ENCODE measurements at regions not wholly inside any gene's neighbourhood (a gene's known extent, or its start where the extent isn't known, plus 50 kb on each side); places are given as distances from the start of the nearest gene placed in this dataset.

DNA sequence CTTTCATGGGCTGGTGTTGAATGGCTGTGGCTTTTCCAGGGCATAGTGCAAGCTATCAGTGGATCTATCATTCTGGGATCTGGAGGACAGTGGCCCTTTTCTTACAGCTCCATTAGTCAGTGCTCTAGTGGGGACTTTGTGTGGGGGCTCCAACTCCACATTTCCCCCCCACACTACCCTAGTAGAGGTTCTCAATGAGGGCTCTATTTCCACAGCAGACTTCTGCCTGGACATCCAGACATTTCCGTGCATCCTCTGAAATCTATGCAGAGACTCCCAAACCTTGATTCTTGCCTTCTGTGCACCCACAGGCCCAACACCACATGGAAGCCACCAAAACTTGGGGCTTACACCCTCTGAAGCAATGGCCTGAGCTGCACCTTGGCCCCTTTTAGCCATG, 208.3 kb upstream of the MKLN1 start:
- Histone ChIP-seq H4K20me1 (ENCODE audit: control insufficient read depth, extremely low read depth, insufficient read depth, low read length) (no peaks in the 10 kb centered on the region), H2AFZ (ENCODE audit: control insufficient read depth, low read length) (no peak overlapping the region), H3K9me3 (ENCODE audit: control insufficient read depth, low read depth, low read length) (no peaks in the 10 kb centered on the region), H3K27ac (ENCODE audit: control insufficient read depth, insufficient read depth, low read length) (no peak overlapping the region), H3K9ac (ENCODE audit: control insufficient read depth, extremely low read depth, insufficient read depth, low read length) (no peak overlapping the region), H3K27me3 (ENCODE audit: control insufficient read depth, extremely low read depth, insufficient read depth, low read length) (peaks cover 1% of the 10 kb centered on the region), H3K79me2 (ENCODE audit: control insufficient read depth, insufficient read depth, low read length) (no peaks in the 10 kb centered on the region), H3K4me2 (ENCODE audit: control insufficient read depth, extremely low read depth, insufficient read depth, low read depth, low read length) (no peak overlapping the region), H3K36me3 (ENCODE audit: control insufficient read depth in 2 of 2, extremely low read depth in 1 of 2, insufficient read depth in 2 of 2, low read length in 2 of 2) (no peaks in the 10 kb centered on the region), H3K4me1 (ENCODE audit: control insufficient read depth, extremely low read depth, insufficient read depth, low read length) (no peaks in the 10 kb centered on the region), H3K4me3 (ENCODE audit: control insufficient read depth in 2 of 3, extremely low read depth in 1 of 3, insufficient read depth in 2 of 3, low read depth in 1 of 3, low read length in 3 of 3) (no peak overlapping the region), H3K9me1 (ENCODE audit: control insufficient read depth, extremely low read depth, insufficient read depth, low read length) (no peaks in the 10 kb centered on the region)
- DNase-seq (ENCODE audit: low read depth, low spot score), result no peak
- TF ChIP-seq EZH2 (IDR thresholded peaks at IDR 0.05; ENCODE audit: low read length), result no peak
- TF ChIP-seq, protein P1, sequence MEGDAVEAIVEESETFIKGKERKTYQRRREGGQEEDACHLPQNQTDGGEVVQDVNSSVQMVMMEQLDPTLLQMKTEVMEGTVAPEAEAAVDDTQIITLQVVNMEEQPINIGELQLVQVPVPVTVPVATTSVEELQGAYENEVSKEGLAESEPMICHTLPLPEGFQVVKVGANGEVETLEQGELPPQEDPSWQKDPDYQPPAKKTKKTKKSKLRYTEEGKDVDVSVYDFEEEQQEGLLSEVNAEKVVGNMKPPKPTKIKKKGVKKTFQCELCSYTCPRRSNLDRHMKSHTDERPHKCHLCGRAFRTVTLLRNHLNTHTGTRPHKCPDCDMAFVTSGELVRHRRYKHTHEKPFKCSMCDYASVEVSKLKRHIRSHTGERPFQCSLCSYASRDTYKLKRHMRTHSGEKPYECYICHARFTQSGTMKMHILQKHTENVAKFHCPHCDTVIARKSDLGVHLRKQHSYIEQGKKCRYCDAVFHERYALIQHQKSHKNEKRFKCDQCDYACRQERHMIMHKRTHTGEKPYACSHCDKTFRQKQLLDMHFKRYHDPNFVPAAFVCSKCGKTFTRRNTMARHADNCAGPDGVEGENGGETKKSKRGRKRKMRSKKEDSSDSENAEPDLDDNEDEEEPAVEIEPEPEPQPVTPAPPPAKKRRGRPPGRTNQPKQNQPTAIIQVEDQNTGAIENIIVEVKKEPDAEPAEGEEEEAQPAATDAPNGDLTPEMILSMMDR (optimal IDR thresholded peaks at IDR 0.05 in 1 of 3, IDR thresholded peaks at IDR 0.05 in 1 of 3, conservative IDR thresholded peaks at IDR 0.05 in 1 of 3; ENCODE audit: extremely low read depth in 1 of 3, insufficient read depth in 2 of 3, low read length in 3 of 3), result no peak
- FAIRE-seq, result no peak
- dilution Hi-C loops (cut with MboI; ENCODE audit: extremely low pct_ligation_motif_present, low sequenced_read_pairs), result no loop called here

DNA sequence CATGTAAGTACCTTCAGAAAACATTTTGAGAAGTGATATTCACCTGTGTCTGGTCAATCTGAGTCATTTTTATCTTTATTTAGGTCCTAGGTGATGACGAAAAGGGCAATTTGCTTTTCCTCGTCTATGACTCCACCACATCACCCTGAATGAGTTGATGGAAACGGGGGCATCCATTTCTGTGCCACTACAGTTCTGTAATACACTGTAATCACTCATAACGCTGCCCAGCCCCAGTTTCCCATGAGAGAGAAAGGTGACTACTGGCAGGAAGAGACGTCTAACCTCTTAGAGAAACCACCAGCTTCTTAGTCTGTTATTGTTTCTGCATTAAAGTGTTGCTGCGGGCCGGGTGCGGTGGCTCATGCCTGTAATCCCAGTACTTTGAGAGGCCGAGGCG, 205.3 kb upstream of the MKLN1 start:
- H3K4me2 ChIP-seq (ENCODE audit: control insufficient read depth, extremely low read depth, insufficient read depth, low read depth, low read length), result no peak overlapping the region
- no peak overlapping the region for H3K4me3 ChIP-seq (ENCODE audit: control insufficient read depth in 2 of 3, extremely low read depth in 1 of 3, insufficient read depth in 2 of 3, low read depth in 1 of 3, low read length in 3 of 3)
- no peaks in the 10 kb centered on the region for H3K4me1 ChIP-seq (ENCODE audit: control insufficient read depth, extremely low read depth, insufficient read depth, low read length)
- H3K9me1 ChIP-seq (ENCODE audit: control insufficient read depth, extremely low read depth, insufficient read depth, low read length), result no peaks in the 10 kb centered on the region
- no peaks in the 10 kb centered on the region for H3K36me3 ChIP-seq (ENCODE audit: control insufficient read depth in 2 of 2, extremely low read depth in 1 of 2, insufficient read depth in 2 of 2, low read length in 2 of 2)
- FAIRE-seq, result no peak
- DNase-seq (ENCODE audit: low read depth, low spot score), result no peak
- H3K27me3 ChIP-seq (ENCODE audit: control insufficient read depth, extremely low read depth, insufficient read depth, low read length), result peaks cover 3% of the 10 kb centered on the region
- H4K20me1 ChIP-seq (ENCODE audit: control insufficient read depth, extremely low read depth, insufficient read depth, low read length), result no peaks in the 10 kb centered on the region
- H3K27ac ChIP-seq (ENCODE audit: control insufficient read depth, insufficient read depth, low read length), result no peak overlapping the region
- TF ChIP-seq, protein P1 (optimal IDR thresholded peaks at IDR 0.05 in 1 of 3, IDR thresholded peaks at IDR 0.05 in 1 of 3, conservative IDR thresholded peaks at IDR 0.05 in 1 of 3; ENCODE audit: extremely low read depth in 1 of 3, insufficient read depth in 2 of 3, low read length in 3 of 3), result no peak
- no peak for TF ChIP-seq EZH2 (IDR thresholded peaks at IDR 0.05; ENCODE audit: low read length)
- no peaks in the 10 kb centered on the region for H3K79me2 ChIP-seq (ENCODE audit: control insufficient read depth, insufficient read depth, low read length)
- no peaks in the 10 kb centered on the region for H3K9me3 ChIP-seq (ENCODE audit: control insufficient read depth, low read depth, low read length)
- H2AFZ ChIP-seq (ENCODE audit: control insufficient read depth, low read length), result no peak overlapping the region
- dilution Hi-C loops (cut with MboI; ENCODE audit: extremely low pct_ligation_motif_present, low sequenced_read_pairs), result no loop called here
- no peak overlapping the region for H3K9ac ChIP-seq (ENCODE audit: control insufficient read depth, extremely low read depth, insufficient read depth, low read length)

Measured in keratinocyte (primary cell).